GM23338 (cell line): ENCODE measurements at regions not wholly inside any gene's neighbourhood (a gene's known extent, or its start where the extent isn't known, plus 50 kb on each side); places are given as distances from the start of the nearest gene placed in this dataset.

Experiments
- ATAC-seq: fragments of 200-7000 bp; cut with Tn5 transposase; 3 replicates; pipeline ENCODE4 v1.9.1; 2020
- DNase-seq: peaks from one replicate; pipeline ENCODE4 v3.0.0-alpha.2; 2015; ENCODE audit warnings: low spot score
- H2AFZ ChIP-seq: fragments of 200-600 bp; sonication (generic); 2 replicates; pipeline ENCODE4 v1.8.0; 2016; ENCODE audit warnings: antibody characterized with exemption, mild to moderate bottlenecking, moderate library complexity
- H3F3A ChIP-seq: fragments of 200-600 bp; sonication (generic); replicated peaks from 2 replicates; pipeline ENCODE4 v1.8.0; 2017; ENCODE audit warnings: antibody characterized with exemption, mixed run types, low read depth
- H3K27ac ChIP-seq: fragments of 200-600 bp; sonication (generic); 2 replicates; pipeline ENCODE4 v1.6.1; 2016; ENCODE audit warnings: low read depth
- H3K27me3 ChIP-seq: fragments of 200-600 bp; sonication (generic); 2 replicates; pipeline ENCODE4 v1.8.0; 2016; ENCODE audit warnings: mild to moderate bottlenecking, mixed run types, moderate library complexity; ENCODE audit not compliant: insufficient read depth
- H3K36me3 ChIP-seq: fragments of 200-600 bp; sonication (generic); 2 replicates; pipeline ENCODE4 v1.8.0; 2016; ENCODE audit warnings: mild to moderate bottlenecking; ENCODE audit not compliant: insufficient read depth
- H3K4me1 ChIP-seq: fragments of 200-600 bp; sonication (generic); 2 replicates; pipeline ENCODE4 v1.8.0; 2016; ENCODE audit warnings: mild to moderate bottlenecking, moderate library complexity; ENCODE audit not compliant: insufficient read depth
- H3K4me2 ChIP-seq: fragments of 200-600 bp; sonication (generic); 2 replicates; pipeline ENCODE4 v1.7.1; 2017; ENCODE audit warnings: mixed run types
- H3K4me3 ChIP-seq: fragments of 200-600 bp; sonication (generic); 2 replicates; pipeline ENCODE4 v1.6.1; 2016; ENCODE audit warnings: mixed run types
- H3K79me2 ChIP-seq: fragments of 200-600 bp; sonication (generic); replicated peaks from 2 replicates; pipeline ENCODE4 v1.8.0; 2017; ENCODE audit warnings: mild to moderate bottlenecking; ENCODE audit not compliant: insufficient read depth
- H3K9me2 ChIP-seq: fragments of 200-600 bp; sonication (generic); 2 replicates; pipeline ENCODE4 v1.8.0; 2017; ENCODE audit not compliant: insufficient read depth
- H4K20me1 ChIP-seq: fragments of 200-600 bp; sonication (generic); replicated peaks from 2 replicates; pipeline ENCODE4 v1.8.0; 2017; ENCODE audit warnings: mild to moderate bottlenecking; ENCODE audit not compliant: insufficient read depth
- H3K27ac Mint-ChIP-seq: 2 replicates; pipeline ENCODE4 v1.8.0; 2020; ENCODE audit warnings: inconsistent platforms, mild to moderate bottlenecking, moderate library complexity, mixed read lengths
- H3K27me3 Mint-ChIP-seq: 3 replicates; pipeline ENCODE4 v1.8.0; 2022; ENCODE audit warnings: low read depth, mild to moderate bottlenecking, moderate library complexity, mixed read lengths, inconsistent platforms; ENCODE audit not compliant: insufficient read depth, poor library complexity
- H3K36me3 Mint-ChIP-seq: 3 replicates; pipeline ENCODE4 v1.8.0; 2021; ENCODE audit warnings: low read depth, mild to moderate bottlenecking, inconsistent platforms, moderate library complexity, mixed read lengths
- H3K4me1 Mint-ChIP-seq: 3 replicates; pipeline ENCODE4 v1.8.0; 2020; ENCODE audit warnings: mild to moderate bottlenecking, inconsistent platforms, mixed read lengths
- H3K4me3 Mint-ChIP-seq: 3 replicates; pipeline ENCODE4 v1.8.0; 2021; ENCODE audit warnings: moderate library complexity, mild to moderate bottlenecking, inconsistent platforms, mixed read lengths
- H3K9me3 Mint-ChIP-seq: 3 replicates; pipeline ENCODE4 v1.8.0; 2020; ENCODE audit warnings: moderate library complexity, mild to moderate bottlenecking, inconsistent platforms, mixed read lengths
- CREB1 ChIP-seq: fragments of 250-450 bp; sonication (Bioruptor Pico); IDR thresholded peaks from 2 replicates; pipeline ENCODE4 v1.5.0; 2020; ENCODE audit warnings: low read depth, mild to moderate bottlenecking, moderate library complexity
- EZH2 ChIP-seq: fragments of 200-600 bp; sonication (generic); IDR thresholded peaks from one replicate; pipeline ENCODE4 v1.8.0; 2017; ENCODE audit warnings: antibody characterized with exemption, mild to moderate bottlenecking, low read depth; ENCODE audit not compliant: unreplicated experiment
- EZH2phosphoT487 ChIP-seq: fragments of 200-600 bp; sonication (generic); IDR thresholded peaks from one replicate; pipeline ENCODE4 v1.8.1; 2018; ENCODE audit warnings: antibody characterized with exemption; ENCODE audit not compliant: unreplicated experiment
- JUNB ChIP-seq: IDR thresholded peaks from one replicate; pipeline ENCODE4 v1.6.1; 2016; ENCODE audit warnings: antibody characterized with exemption; ENCODE audit not compliant: unreplicated experiment
- NANOG ChIP-seq: IDR thresholded peaks from 2 replicates; pipeline ENCODE4 v1.6.1; 2016; ENCODE audit warnings: antibody characterized with exemption, borderline replicate concordance
- POLR2AphosphoS5 ChIP-seq: IDR thresholded peaks from 2 replicates; pipeline ENCODE4 v1.6.1; 2016; ENCODE audit warnings: antibody characterized with exemption, low read depth
- REST ChIP-seq: IDR thresholded peaks from one replicate; pipeline ENCODE4 v1.6.1; 2018; ENCODE audit warnings: antibody characterized with exemption; ENCODE audit not compliant: unreplicated experiment
- ZNF114 ChIP-seq: fragments of 250-450 bp; sonication (Bioruptor Pico); IDR thresholded peaks from 2 replicates; pipeline ENCODE4 v1.5.0; 2020; ENCODE audit warnings: mild to moderate bottlenecking, moderate library complexity
- ZNF331 ChIP-seq: fragments of 250-450 bp; sonication (Bioruptor Pico); IDR thresholded peaks from 2 replicates; pipeline ENCODE4 v1.5.0; 2020; ENCODE audit warnings: low read depth, mild to moderate bottlenecking, moderate library complexity
- TF ChIP-seq, protein P1 (sequence below): IDR thresholded peaks from 2 replicates; pipeline ENCODE4 v1.6.1; 2016; ENCODE audit warnings: antibody characterized with exemption

DNA sequence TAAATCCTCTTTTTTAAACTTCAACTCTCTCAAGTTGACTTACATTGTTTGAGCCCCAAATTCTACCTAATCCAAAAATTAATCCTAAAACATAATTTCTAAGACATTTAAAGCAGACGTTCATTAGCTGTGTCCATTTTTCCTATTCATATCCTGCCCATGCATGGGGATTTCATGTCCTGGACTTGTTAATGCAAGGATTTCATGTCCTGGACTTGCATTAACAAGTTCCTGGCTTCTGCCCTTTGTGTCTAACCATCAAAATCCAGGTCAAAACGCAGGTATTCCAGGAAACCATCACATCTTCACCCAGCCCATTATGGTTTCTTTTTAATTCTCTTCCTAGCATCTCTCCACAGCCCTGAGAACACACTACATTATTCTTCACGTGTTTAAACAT lies 454.9 kb downstream of the KLF5 start:
- Histone ChIP-seq H3K9me2 (peaks cover 7% of the 10 kb centered on the region), H3K4me1 (peaks cover 22% of the 10 kb centered on the region), H3K27me3 (no peaks in the 10 kb centered on the region), H3K79me2 (no peaks in the 10 kb centered on the region), H3K27ac (no peak overlapping the region), H3F3A (no peaks in the 10 kb centered on the region), H3K4me2 (no peak overlapping the region), H2AFZ (no peak overlapping the region), H4K20me1 (no peaks in the 10 kb centered on the region), H3K4me3 (no peak overlapping the region), H3K36me3 (no peaks in the 10 kb centered on the region)
- Mint-ChIP-seq H3K4me1 (peaks cover 26% of the 10 kb centered on the region; the same call in 2 of the 3 replicates), H3K9me3 (no peaks in the 10 kb centered on the region), H3K4me3 (no peak overlapping the region), H3K36me3 (no peaks in the 10 kb centered on the region), H3K27ac (no peak overlapping the region), H3K27me3 (peaks cover 4% of the 10 kb centered on the region)
- DNase-seq (no peak), ATAC-seq (no peak)
- no peak for TF ChIP-seq NANOG
- no peak for TF ChIP-seq POLR2AphosphoS5
- TF ChIP-seq REST: no peak
- TF ChIP-seq JUNB: no peak
- TF ChIP-seq EZH2phosphoT487: no peak
- no peak for TF ChIP-seq CREB1 (CRISPR knock-in tag)
- TF ChIP-seq ZNF331: no peak
- TF ChIP-seq, protein P1, sequence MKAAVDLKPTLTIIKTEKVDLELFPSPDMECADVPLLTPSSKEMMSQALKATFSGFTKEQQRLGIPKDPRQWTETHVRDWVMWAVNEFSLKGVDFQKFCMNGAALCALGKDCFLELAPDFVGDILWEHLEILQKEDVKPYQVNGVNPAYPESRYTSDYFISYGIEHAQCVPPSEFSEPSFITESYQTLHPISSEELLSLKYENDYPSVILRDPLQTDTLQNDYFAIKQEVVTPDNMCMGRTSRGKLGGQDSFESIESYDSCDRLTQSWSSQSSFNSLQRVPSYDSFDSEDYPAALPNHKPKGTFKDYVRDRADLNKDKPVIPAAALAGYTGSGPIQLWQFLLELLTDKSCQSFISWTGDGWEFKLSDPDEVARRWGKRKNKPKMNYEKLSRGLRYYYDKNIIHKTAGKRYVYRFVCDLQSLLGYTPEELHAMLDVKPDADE: no peak
- no peak for TF ChIP-seq EZH2
- no peak for TF ChIP-seq ZNF114 (CRISPR knock-in tag)

DNA sequence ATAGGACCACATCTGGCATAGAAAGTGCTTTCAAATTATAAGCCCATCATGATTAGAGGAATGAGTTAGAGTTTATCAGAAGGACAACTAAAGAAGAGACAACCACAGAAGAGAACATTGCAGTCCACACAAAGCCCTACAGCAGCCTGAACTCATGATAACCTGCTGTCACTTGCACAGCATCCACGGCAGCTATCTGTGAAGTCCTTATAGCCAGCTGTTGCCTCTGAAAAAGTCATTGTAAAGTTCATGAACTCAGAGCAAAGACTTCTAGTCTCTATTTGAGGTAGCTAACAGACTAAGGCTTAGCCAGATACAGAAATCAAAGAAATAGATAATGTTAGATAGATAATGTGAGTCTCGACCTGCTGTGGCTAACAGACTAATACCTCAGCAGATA lies 450.0 kb downstream of the KLF5 start:
- H3K9me3 Mint-ChIP-seq: no peaks in the 10 kb centered on the region
- no peak overlapping the region for H3K27ac ChIP-seq
- H3K36me3 ChIP-seq: no peaks in the 10 kb centered on the region
- H3K36me3 Mint-ChIP-seq: no peaks in the 10 kb centered on the region
- DNase-seq: no peak
- H3K4me1 Mint-ChIP-seq: no peaks in the 10 kb centered on the region
- H3K27me3 Mint-ChIP-seq: peaks cover 4% of the 10 kb centered on the region
- H4K20me1 ChIP-seq: no peaks in the 10 kb centered on the region
- no peaks in the 10 kb centered on the region for H3K79me2 ChIP-seq
- no peak for TF ChIP-seq NANOG
- TF ChIP-seq JUNB: no peak
- TF ChIP-seq REST: no peak
- TF ChIP-seq POLR2AphosphoS5: no peak
- no peaks in the 10 kb centered on the region for H3K27me3 ChIP-seq
- no peak overlapping the region for H3K27ac Mint-ChIP-seq
- no peaks in the 10 kb centered on the region for H3F3A ChIP-seq
- ATAC-seq: no peak
- no peak overlapping the region for H3K4me3 Mint-ChIP-seq
- no peak overlapping the region for H3K4me2 ChIP-seq
- H3K4me1 ChIP-seq: peaks cover under 1% of the 10 kb centered on the region; the same call in 1 of the 2 replicates
- H3K4me3 ChIP-seq: no peak overlapping the region
- H2AFZ ChIP-seq: no peak overlapping the region
- peaks cover 5% of the 10 kb centered on the region; the same call in 1 of the 2 replicates for H3K9me2 ChIP-seq
